ENCODE measurements at regions not wholly inside any gene's neighbourhood (a gene's known extent, or its start where the extent isn't known, plus 50 kb on each side); places are given as distances from the start of the nearest gene placed in this dataset.

DNA sequence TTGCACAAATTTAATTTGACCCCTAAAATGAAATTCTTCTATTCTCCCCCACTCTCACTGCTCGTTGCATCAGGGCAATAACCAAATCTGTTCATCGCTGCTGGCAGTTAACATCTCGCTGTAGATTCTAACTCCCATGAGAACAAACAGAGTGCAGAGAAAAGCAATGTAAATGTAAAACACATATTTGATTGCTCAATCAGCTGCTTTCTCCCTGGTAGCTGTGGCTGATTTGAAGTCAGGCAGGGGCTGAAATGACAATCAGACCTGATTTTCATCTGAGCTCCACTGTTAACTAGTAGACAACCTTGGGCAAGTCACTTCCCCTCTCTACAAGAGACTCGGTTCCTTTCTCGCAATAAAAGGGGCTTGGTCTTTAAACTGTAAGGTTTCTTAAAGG is 119.8 kb upstream of the CPNE4 start:
- ChIA-PET CTCF (no interaction called here), POLR2A (no interaction called here)
- DNase-seq (ENCODE audit: extremely low spot score) = no peak
- TF ChIP-seq, protein P1, sequence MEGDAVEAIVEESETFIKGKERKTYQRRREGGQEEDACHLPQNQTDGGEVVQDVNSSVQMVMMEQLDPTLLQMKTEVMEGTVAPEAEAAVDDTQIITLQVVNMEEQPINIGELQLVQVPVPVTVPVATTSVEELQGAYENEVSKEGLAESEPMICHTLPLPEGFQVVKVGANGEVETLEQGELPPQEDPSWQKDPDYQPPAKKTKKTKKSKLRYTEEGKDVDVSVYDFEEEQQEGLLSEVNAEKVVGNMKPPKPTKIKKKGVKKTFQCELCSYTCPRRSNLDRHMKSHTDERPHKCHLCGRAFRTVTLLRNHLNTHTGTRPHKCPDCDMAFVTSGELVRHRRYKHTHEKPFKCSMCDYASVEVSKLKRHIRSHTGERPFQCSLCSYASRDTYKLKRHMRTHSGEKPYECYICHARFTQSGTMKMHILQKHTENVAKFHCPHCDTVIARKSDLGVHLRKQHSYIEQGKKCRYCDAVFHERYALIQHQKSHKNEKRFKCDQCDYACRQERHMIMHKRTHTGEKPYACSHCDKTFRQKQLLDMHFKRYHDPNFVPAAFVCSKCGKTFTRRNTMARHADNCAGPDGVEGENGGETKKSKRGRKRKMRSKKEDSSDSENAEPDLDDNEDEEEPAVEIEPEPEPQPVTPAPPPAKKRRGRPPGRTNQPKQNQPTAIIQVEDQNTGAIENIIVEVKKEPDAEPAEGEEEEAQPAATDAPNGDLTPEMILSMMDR (IDR thresholded peaks at IDR 0.05; ENCODE audit: control extremely low read depth, extremely low read depth, low read depth, missing control alignments) = no peak

DNA sequence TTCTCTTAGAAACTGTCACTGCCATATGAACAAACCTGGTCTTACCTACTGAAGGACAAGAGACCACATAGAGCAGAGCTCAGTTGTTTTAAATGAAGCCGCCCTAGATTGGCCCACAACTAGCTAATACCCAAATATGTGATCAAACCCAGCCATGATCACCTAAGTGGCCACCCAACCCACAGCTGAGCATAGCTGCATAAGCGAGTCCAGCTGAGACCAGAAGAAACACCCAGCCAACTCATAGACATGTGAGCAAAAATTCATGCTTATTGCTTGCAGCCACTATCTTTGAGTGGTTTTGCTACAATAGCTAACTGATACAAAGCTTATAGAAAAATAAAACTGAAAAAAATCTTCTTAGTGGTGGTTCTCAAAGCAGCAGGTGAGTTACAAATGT is 124.3 kb upstream of the CPNE4 start:
- CTCF ChIA-PET = interaction anchor here (0.8 kb wide), 1 partner anchor 30 kb away, joined by 4 read pairs; no protein-coding TSS in a partner anchor
- POLR2A ChIA-PET = no interaction called here
- TF ChIP-seq, protein P1 (IDR thresholded peaks at IDR 0.05; ENCODE audit: control extremely low read depth, extremely low read depth, low read depth, missing control alignments) = no peak
- DNase-seq (ENCODE audit: extremely low spot score) = no peak

DNA sequence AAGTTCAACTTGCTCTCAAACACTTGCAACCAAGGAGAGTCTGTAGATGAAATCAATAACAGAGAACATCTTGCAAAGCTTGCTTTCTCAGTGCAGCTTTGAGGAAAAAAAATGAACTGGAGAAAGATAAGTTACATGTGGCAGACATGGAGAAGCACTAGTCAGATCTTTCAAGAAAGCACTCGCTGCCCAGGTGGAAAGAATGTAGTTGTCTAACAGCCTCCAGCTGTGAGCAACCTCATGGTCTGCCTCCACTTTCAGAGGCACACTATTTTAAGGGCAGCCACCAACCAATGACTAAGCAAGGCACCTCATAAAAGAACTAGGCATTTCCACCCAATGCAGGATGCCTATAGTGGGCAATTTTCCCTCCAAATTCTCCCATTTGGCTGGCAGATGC is 125.4 kb upstream of the CPNE4 start:
- TF ChIP-seq, protein P1 (IDR thresholded peaks at IDR 0.05; ENCODE audit: control extremely low read depth, extremely low read depth, low read depth, missing control alignments) = no peak
- ChIA-PET POLR2A (no interaction called here), CTCF (no interaction called here)
- DNase-seq (ENCODE audit: extremely low spot score) = no peak

DNA sequence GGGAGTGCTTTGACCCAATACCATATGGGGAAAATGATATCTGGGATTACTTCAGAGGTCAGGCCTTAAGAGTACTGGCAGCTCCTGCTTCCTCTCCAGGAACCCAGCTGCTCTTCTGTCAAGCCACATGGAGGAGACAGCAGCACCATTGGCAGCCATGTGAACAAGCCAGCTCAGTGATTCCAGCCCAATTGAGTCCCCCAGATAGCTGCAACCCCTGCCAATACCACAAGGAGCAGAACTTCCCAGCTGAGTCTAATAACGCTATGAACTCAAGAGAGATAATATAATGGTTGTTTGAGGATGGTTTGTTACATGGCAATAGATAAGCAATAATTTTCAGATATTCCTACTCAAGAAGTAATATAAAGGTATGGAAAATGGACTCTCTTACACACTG is 126.8 kb upstream of the CPNE4 start:
- DNase-seq (ENCODE audit: extremely low spot score) = no peak
- TF ChIP-seq, protein P1 (IDR thresholded peaks at IDR 0.05; ENCODE audit: control extremely low read depth, extremely low read depth, low read depth, missing control alignments) = no peak
- CTCF ChIA-PET = interaction anchor here (1.8 to 2.0 kb wide), 2 partner anchors 10 to 13 kb away, joined by 4 to 7 read pairs; no protein-coding TSS in a partner anchor
- POLR2A ChIA-PET = no interaction called here

DNA sequence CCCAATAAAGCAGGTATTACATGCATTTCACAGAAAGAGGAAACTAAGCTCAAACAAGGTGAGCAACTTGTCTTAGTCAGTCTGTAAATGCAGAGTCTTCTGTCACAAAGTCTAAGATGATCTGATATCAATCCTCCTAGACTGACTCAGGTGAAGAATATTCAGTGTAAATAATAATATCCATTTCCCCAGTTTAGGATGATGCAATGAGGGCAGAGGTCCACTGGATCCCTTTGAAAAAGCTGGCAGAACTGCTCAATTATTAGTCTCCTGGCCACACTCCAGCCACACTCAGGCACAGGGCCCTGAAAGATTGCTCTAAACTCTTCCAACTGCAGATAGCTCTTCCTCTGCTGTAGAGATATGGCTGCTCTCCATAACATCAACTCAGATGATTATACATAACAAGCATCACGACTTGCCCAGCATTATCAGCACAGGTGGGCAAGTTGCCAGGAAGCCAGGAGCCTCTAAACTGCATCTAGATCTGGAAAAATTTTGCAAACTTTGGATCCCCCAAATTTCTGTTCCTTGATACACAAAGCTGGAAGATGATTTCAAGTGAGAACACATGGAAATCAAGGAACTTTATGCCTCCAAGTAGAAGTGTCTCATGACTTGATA is 129.8 kb upstream of the CPNE4 start:
- ChIA-PET CTCF (no interaction called here), POLR2A (no interaction called here)
- DNase-seq (ENCODE audit: extremely low spot score) = no peak
- TF ChIP-seq, protein P1 (IDR thresholded peaks at IDR 0.05; ENCODE audit: control extremely low read depth, extremely low read depth, low read depth, missing control alignments) = no peak

DNA sequence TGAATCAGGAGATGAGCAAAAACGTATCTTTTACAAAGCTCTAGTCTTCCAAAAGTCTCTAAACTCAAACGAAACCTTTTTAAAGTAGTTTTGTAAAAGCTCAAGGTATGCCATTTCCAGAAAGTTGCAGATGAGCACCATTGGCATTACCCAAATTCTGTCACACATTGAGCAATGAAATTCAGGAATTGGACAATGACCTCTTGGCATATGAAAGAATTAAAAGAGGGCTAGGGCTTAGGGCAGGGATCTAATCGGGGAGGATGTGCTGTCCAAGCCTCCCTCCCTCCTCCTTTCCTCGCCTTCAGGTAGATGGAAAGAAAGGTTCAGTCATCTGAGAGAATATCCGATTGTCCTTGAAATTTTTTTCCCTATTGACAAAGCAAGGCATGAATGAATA is 133.1 kb upstream of the CPNE4 start:
- TF ChIP-seq, protein P1 (IDR thresholded peaks at IDR 0.05; ENCODE audit: control extremely low read depth, extremely low read depth, low read depth, missing control alignments) = no peak
- DNase-seq (ENCODE audit: extremely low spot score) = no peak
- ChIA-PET POLR2A (no interaction called here), CTCF (no interaction called here)
